Chondrocyte (in vitro differentiated cells): ENCODE measurements at regions not wholly inside any gene's neighbourhood (a gene's known extent, or its start where the extent isn't known, plus 50 kb on each side); places are given as distances from the start of the nearest gene placed in this dataset.

Experiments
- DNase-seq: peaks from one replicate; pipeline ENCODE4 v3.0.0; 2021; ENCODE audit warnings: mixed read lengths, low spot score
- H3K27ac Mint-ChIP-seq: one replicate; pipeline ENCODE4 v1.8.0; 2021; ENCODE audit warnings: mild to moderate bottlenecking, moderate library complexity, mixed read lengths; ENCODE audit not compliant: unreplicated experiment
- H3K27me3 Mint-ChIP-seq: 2 replicates; pipeline ENCODE4 v1.8.0; 2021; ENCODE audit warnings: low read depth, mixed read lengths
- H3K36me3 Mint-ChIP-seq: 2 replicates; pipeline ENCODE4 v1.8.0; 2021; ENCODE audit warnings: low read depth, mixed read lengths
- H3K4me1 Mint-ChIP-seq: 2 replicates; pipeline ENCODE4 v1.8.0; 2021; ENCODE audit warnings: low read depth, mild to moderate bottlenecking, mixed read lengths
- H3K4me3 Mint-ChIP-seq: one replicate; pipeline ENCODE4 v1.8.0; 2021; ENCODE audit warnings: mild to moderate bottlenecking, moderate library complexity, mixed read lengths; ENCODE audit not compliant: unreplicated experiment
- H3K9me3 Mint-ChIP-seq: 2 replicates; pipeline ENCODE4 v1.8.0; 2021; ENCODE audit warnings: low read depth, mixed read lengths
- TF ChIP-seq, protein P1 (sequence below): fragments of 200-600 bp; sonication (generic); IDR thresholded peaks from 2 replicates; pipeline ENCODE4 v1.5.0; 2021; ENCODE audit warnings: antibody characterized with exemption, mild to moderate bottlenecking, moderate library complexity

DNA sequence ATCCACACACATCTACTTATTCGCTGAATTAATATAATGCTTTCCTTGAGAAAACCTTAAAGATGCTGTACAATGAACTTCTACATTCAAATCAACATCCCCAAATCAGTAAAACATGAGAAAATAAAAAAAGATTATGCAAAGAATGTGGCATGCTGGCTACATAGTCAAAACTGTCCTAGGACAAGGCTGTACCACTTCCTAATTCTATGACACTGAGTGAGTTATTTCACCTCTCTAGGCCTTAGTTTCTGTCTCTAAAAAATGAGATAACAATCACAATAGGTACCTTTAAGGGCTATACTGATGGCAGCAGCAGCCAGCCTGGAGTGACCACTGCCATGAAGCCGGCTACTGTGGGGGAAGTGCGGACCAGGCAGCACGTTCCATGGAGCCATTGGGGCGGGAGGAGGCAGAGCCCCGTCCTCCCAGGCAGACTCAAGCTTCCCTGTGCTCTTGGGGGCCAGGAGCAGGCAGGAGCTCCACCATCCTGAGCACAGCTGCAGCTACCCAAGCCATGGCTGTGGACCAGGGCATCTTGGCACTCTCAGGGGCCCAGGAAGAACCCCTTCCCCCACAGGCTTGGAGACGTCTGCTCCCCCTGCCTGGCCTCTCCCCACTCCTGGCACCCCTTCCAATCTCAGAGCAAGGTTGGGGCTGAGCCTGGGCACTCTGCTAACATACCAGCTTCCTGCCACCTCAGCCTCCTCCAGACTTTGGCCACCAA lies 110.2 kb downstream of the ELAPOR2 start:
- H3K36me3 Mint-ChIP-seq: no peaks in the 10 kb centered on the region
- TF ChIP-seq, protein P1, sequence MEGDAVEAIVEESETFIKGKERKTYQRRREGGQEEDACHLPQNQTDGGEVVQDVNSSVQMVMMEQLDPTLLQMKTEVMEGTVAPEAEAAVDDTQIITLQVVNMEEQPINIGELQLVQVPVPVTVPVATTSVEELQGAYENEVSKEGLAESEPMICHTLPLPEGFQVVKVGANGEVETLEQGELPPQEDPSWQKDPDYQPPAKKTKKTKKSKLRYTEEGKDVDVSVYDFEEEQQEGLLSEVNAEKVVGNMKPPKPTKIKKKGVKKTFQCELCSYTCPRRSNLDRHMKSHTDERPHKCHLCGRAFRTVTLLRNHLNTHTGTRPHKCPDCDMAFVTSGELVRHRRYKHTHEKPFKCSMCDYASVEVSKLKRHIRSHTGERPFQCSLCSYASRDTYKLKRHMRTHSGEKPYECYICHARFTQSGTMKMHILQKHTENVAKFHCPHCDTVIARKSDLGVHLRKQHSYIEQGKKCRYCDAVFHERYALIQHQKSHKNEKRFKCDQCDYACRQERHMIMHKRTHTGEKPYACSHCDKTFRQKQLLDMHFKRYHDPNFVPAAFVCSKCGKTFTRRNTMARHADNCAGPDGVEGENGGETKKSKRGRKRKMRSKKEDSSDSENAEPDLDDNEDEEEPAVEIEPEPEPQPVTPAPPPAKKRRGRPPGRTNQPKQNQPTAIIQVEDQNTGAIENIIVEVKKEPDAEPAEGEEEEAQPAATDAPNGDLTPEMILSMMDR: no peak
- H3K27me3 Mint-ChIP-seq: no peaks in the 10 kb centered on the region
- no peak overlapping the region for H3K27ac Mint-ChIP-seq
- DNase-seq: peak; percentile 70
- no peak overlapping the region for H3K4me3 Mint-ChIP-seq
- no peaks in the 10 kb centered on the region for H3K9me3 Mint-ChIP-seq
- peaks cover 25% of the 10 kb centered on the region for H3K4me1 Mint-ChIP-seq

DNA sequence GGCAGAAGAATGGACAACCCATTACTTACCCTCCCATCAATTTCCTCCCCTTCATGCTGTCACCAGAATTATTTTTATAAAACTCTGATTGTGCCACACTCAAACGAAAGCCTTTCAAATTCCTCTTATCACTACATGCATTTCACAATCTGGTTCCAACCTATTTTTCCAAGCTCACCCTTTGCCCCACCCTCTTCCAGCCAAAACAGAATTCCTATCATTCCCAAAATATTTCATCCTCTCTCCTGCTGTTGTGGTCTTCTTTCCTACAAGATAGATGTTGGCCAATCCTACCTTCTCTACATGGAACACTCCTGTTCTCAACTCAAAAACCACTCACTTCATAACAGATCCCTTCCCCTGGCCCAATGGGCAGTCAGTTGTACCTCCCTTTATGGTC lies 111.5 kb downstream of the ELAPOR2 start:
- no peaks in the 10 kb centered on the region for H3K36me3 Mint-ChIP-seq
- no peaks in the 10 kb centered on the region for H3K9me3 Mint-ChIP-seq
- H3K27ac Mint-ChIP-seq: no peak overlapping the region
- TF ChIP-seq, protein P1: no peak
- no peak overlapping the region for H3K4me3 Mint-ChIP-seq
- H3K27me3 Mint-ChIP-seq: no peaks in the 10 kb centered on the region
- H3K4me1 Mint-ChIP-seq: peaks cover 25% of the 10 kb centered on the region
- no peak for DNase-seq

DNA sequence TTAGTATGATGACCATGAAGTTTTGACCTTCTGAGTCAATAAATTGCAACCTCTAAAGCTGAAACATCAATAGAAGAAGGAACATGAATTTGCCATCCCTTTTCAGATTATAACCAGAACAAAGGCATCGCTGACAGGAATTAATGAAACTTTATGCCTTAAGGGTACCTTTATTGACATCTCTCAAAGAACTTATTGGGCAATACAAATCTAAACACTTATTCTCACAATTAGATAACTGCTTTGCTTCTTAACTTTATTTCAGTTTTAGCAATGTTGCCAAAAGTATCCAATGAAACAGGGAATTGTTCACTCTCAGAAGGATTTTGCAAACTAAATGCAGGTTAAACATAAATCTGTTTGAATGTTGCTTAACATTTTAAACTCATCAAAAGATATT lies 116.0 kb downstream of the ELAPOR2 start:
- Mint-ChIP-seq H3K36me3 (no peaks in the 10 kb centered on the region), H3K27ac (no peak overlapping the region), H3K9me3 (no peaks in the 10 kb centered on the region), H3K27me3 (no peaks in the 10 kb centered on the region), H3K4me1 (peaks cover 14% of the 10 kb centered on the region), H3K4me3 (no peak overlapping the region)
- DNase-seq: no peak
- TF ChIP-seq, protein P1: no peak

DNA sequence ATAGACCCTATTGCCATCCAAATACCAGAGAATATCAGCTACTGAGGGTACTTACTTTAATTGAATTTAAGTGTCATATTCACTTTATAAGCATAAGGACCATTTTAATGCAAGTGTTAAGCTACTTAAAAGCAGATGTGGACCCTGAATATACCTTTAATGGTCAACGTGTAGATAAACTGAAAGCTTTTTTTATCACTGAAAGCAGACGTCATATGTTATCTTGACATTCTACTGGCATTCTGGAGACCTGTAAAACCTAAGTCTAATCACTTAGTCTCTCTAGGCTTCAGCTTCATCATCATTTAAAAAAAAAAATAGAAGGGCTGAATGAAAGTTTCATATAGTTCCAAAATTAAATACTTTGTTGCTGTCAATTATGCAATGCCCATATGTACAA lies 116.5 kb downstream of the ELAPOR2 start:
- peaks cover 1% of the 10 kb centered on the region for H3K36me3 Mint-ChIP-seq
- no peak overlapping the region for H3K27ac Mint-ChIP-seq
- no peaks in the 10 kb centered on the region for H3K27me3 Mint-ChIP-seq
- no peak overlapping the region for H3K4me3 Mint-ChIP-seq
- peaks cover 9% of the 10 kb centered on the region for H3K4me1 Mint-ChIP-seq
- TF ChIP-seq, protein P1: no peak
- no peaks in the 10 kb centered on the region for H3K9me3 Mint-ChIP-seq
- DNase-seq: no peak

DNA sequence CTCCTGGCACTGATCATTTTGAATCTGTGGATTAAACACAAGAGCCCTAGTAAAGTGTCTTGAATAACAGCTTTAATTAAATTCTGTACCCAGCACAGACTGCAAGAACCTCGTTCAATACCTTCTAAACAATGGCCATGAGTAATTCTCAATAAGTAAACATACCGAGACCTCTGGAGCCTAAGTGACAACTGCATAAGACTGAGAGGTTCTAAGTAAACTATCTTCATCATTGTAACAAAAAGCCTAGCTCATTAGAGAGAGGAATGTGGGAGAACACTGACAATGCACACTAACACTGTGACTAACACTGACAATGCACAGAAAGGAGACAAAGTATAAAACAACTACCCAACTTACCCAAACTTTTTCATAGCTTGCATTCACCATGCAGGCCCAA lies 117.4 kb downstream of the ELAPOR2 start:
- Mint-ChIP-seq H3K9me3 (no peaks in the 10 kb centered on the region), H3K27me3 (no peaks in the 10 kb centered on the region), H3K36me3 (peaks cover 3% of the 10 kb centered on the region), H3K27ac (no peak overlapping the region), H3K4me3 (no peak overlapping the region), H3K4me1 (peaks cover 2% of the 10 kb centered on the region)
- TF ChIP-seq, protein P1: no peak
- no peak for DNase-seq
